HepG2 (cell line): ENCODE measurements at regions not wholly inside any gene's neighbourhood (a gene's known extent, or its start where the extent isn't known, plus 50 kb on each side); places are given as distances from the start of the nearest gene placed in this dataset.
"Not testable (repeated sequence)": the region's sequence is repeated elsewhere in the genome, so short reads cannot be mapped to it uniquely, and the experiment has no call there.

ENCODE experiments used
- EP300 ChIP-seq, 3 experiments: sonication (generic) in 1 of 3; formaldehyde crosslinking in 1 of 3; IDR thresholded peaks; 2 replicates each; pipeline versions ENCODE4 v1.5.1 to v1.6.1; 2011 to 2020; ENCODE audit warnings: low read depth in 2 of 3, low read length in 2 of 3, borderline replicate concordance in 1 of 3, improper control_type of control experiment in 1 of 3, mild to moderate bottlenecking in 1 of 3, missing genetic modification reagents in 1 of 3, moderate library complexity in 1 of 3
- SCMH1 ChIP-seq: sonication (generic); formaldehyde crosslinking; IDR thresholded peaks from 2 replicates; pipeline ENCODE4 v1.9.0; 2021; ENCODE audit warnings: missing genetic modification reagents, mild to moderate bottlenecking, borderline replicate concordance
- ZNF253 ChIP-seq: sonication (generic); formaldehyde crosslinking; IDR thresholded peaks from 2 replicates; pipeline ENCODE4 v1.8.0; 2022; ENCODE audit warnings: mild to moderate bottlenecking, missing genetic modification reagents, borderline replicate concordance

GRCh38 chr18:14698006-14698405 lies 50.0 kb upstream of the ANKRD30B start:
- not testable (repeated sequence) for TF ChIP-seq SCMH1 (CRISPR knock-in tag); EP300 (IDR thresholded peaks at IDR 0.05; ENCODE audit: low read depth in 2 of 2, low read length in 2 of 2); EP300 (CRISPR knock-in tag; IDR thresholded peaks at IDR 0.05; ENCODE audit: borderline replicate concordance); ZNF253
